A549 (cell line): ENCODE measurements at regions not wholly inside any gene's neighbourhood (a gene's known extent, or its start where the extent isn't known, plus 50 kb on each side); places are given as distances from the start of the nearest gene placed in this dataset.

Experiments
- BHLHE40 ChIP-seq: IDR thresholded peaks from 2 replicates; pipeline ENCODE4 v1.6.1; 2012; ENCODE audit warnings: low read depth, low read length, inconsistent platforms
- CEBPB ChIP-seq, 2 experiments: fragments of >200 bp in 1 of 2; sonication (Bioruptor Twin) in 1 of 2; formaldehyde crosslinking in 1 of 2; IDR thresholded peaks; 2 replicates each; pipeline ENCODE4 v1.6.1; 2012 to 2016
- CHD4 ChIP-seq: fragments of 200-600 bp; sonication (generic); IDR thresholded peaks from 2 replicates; pipeline ENCODE4 v1.6.1; 2016; ENCODE audit warnings: antibody characterized with exemption, mild to moderate bottlenecking, borderline replicate concordance
- CTCF ChIP-seq: fragments of >200 bp; sonication (Bioruptor Twin); formaldehyde crosslinking; IDR thresholded peaks from 3 replicates; pipeline ENCODE4 v1.5.1; 2016
- EHF ChIP-seq: fragments of 250-450 bp; sonication (Bioruptor Pico); IDR thresholded peaks from 2 replicates; pipeline ENCODE4 v1.5.0; 2020; ENCODE audit warnings: mild to moderate bottlenecking
- EHMT2 ChIP-seq: fragments of 200-600 bp; sonication (generic); IDR thresholded peaks from 2 replicates; pipeline ENCODE4 v1.6.1; 2016; ENCODE audit warnings: antibody characterized with exemption, low read depth, mild to moderate bottlenecking, moderate library complexity
- ELK1 ChIP-seq: fragments of 150-350 bp; IDR thresholded peaks from 2 replicates; pipeline ENCODE4 v1.6.1; 2014; ENCODE audit warnings: low read depth, mild to moderate bottlenecking, low read length
- EP300 ChIP-seq, 2 experiments: fragments of >200 bp; sonication (Bioruptor Twin); formaldehyde crosslinking; IDR thresholded peaks; 2 replicates in 1 of 2; 3 replicates in 1 of 2; pipeline ENCODE4 v1.6.1; 2016 to 2017
- FOSB ChIP-seq: fragments of 250-450 bp; sonication (Bioruptor Pico); IDR thresholded peaks from 2 replicates; pipeline ENCODE4 v1.5.0; 2020; ENCODE audit warnings: mild to moderate bottlenecking, moderate library complexity
- FOSL2 ChIP-seq, 2 experiments: fragments of 450-650 bp in 1 of 2; fragments of >200 bp in 1 of 2; sonication (Bioruptor Twin) in 1 of 2; formaldehyde crosslinking; IDR thresholded peaks; 2 replicates each; pipeline versions ENCODE4 v1.5.0 to v1.6.1; 2016 to 2020; ENCODE audit warnings: mild to moderate bottlenecking in 1 of 2, moderate library complexity in 1 of 2
- FOXS1 ChIP-seq: fragments of 250-450 bp; sonication (Bioruptor Pico); IDR thresholded peaks from 2 replicates; pipeline ENCODE4 v1.5.0; 2020; ENCODE audit warnings: mild to moderate bottlenecking, moderate library complexity
- HDAC2 ChIP-seq: fragments of 200-600 bp; sonication (generic); IDR thresholded peaks from 2 replicates; pipeline ENCODE4 v1.6.1; 2016
- HEYL ChIP-seq: fragments of 250-450 bp; sonication (Bioruptor Pico); IDR thresholded peaks from 2 replicates; pipeline ENCODE4 v1.8.0; 2021; ENCODE audit warnings: mild to moderate bottlenecking, moderate library complexity
- HMGXB4 ChIP-seq: fragments of 250-450 bp; sonication (Bioruptor Pico); IDR thresholded peaks from 2 replicates; pipeline ENCODE4 v1.5.0; 2021; ENCODE audit warnings: mild to moderate bottlenecking, moderate library complexity, borderline replicate concordance
- HOXA7 ChIP-seq: fragments of 250-450 bp; sonication (Bioruptor Pico); IDR thresholded peaks from 2 replicates; pipeline ENCODE4 v1.5.0; 2020; ENCODE audit warnings: mild to moderate bottlenecking, moderate library complexity
- HOXB13 ChIP-seq: fragments of 250-450 bp; sonication (Bioruptor Pico); IDR thresholded peaks from 2 replicates; pipeline ENCODE4 v1.5.0; 2020; ENCODE audit warnings: low read depth, mild to moderate bottlenecking, moderate library complexity
- JUN ChIP-seq, 2 experiments: fragments of >200 bp; sonication (Bioruptor Twin); formaldehyde crosslinking; IDR thresholded peaks; 2 replicates in 1 of 2; 3 replicates in 1 of 2; pipeline ENCODE4 v1.6.1; 2016 to 2017
- MAFK ChIP-seq: fragments of 450-650 bp; IDR thresholded peaks from 2 replicates; pipeline ENCODE4 v1.6.1; 2014; ENCODE audit not compliant: partially characterized antibody
- MAZ ChIP-seq: fragments of 150-350 bp; IDR thresholded peaks from 2 replicates; pipeline ENCODE4 v1.6.1; 2014; ENCODE audit warnings: antibody characterized with exemption, low read depth, low read length, borderline replicate concordance
- MYC ChIP-seq: IDR thresholded peaks from 2 replicates; pipeline ENCODE4 v1.6.1; 2012; ENCODE audit warnings: mild to moderate bottlenecking, inconsistent platforms, low read length, improper control_type of control experiment, borderline replicate concordance
- NFE2L2 ChIP-seq: fragments of 150-350 bp; conservative IDR thresholded peaks from 2 replicates; pipeline ENCODE4 v1.6.1; 2014; ENCODE audit warnings: low read length
- POLR2A ChIP-seq: IDR thresholded peaks from 2 replicates; pipeline ENCODE4 v1.6.1; 2012; ENCODE audit warnings: mild to moderate bottlenecking, low read length
- RAD21 ChIP-seq, 2 experiments: fragments of >200 bp in 1 of 2; sonication (Bioruptor Twin) in 1 of 2; formaldehyde crosslinking in 1 of 2; IDR thresholded peaks in 1 of 2; conservative IDR thresholded peaks in 1 of 2; 2 replicates in 1 of 2; 3 replicates in 1 of 2; pipeline ENCODE4 v1.6.1; 2012 to 2018; ENCODE audit warnings: inconsistent platforms in 1 of 2
- RFX5 ChIP-seq: fragments of 450-650 bp; IDR thresholded peaks from 2 replicates; pipeline ENCODE4 v1.7.1; 2014; ENCODE audit warnings: antibody characterized with exemption, mild to moderate bottlenecking, moderate library complexity
- RNF2 ChIP-seq: fragments of 200-600 bp; sonication (generic); IDR thresholded peaks from 2 replicates; pipeline ENCODE4 v1.6.1; 2016; ENCODE audit warnings: low read depth, mild to moderate bottlenecking, antibody characterized with exemption, moderate library complexity, borderline replicate concordance
- SMC3 ChIP-seq: fragments of >200 bp; sonication (Bioruptor Twin); formaldehyde crosslinking; IDR thresholded peaks from 3 replicates; pipeline ENCODE4 v1.6.1; 2018; ENCODE audit warnings: inconsistent platforms
- ZC3H11A ChIP-seq: fragments of 450-650 bp; IDR thresholded peaks from 2 replicates; pipeline ENCODE4 v1.6.1; 2014; ENCODE audit warnings: antibody characterized with exemption, mild to moderate bottlenecking
- ZNF302 ChIP-seq: fragments of 250-450 bp; sonication (Bioruptor Pico); IDR thresholded peaks from 2 replicates; pipeline ENCODE4 v1.9.0; 2021; ENCODE audit warnings: inconsistent platforms, mild to moderate bottlenecking, moderate library complexity
- TF ChIP-seq, protein P1 (sequence below): fragments of 250-450 bp; sonication (Bioruptor Pico); IDR thresholded peaks from 2 replicates; pipeline ENCODE4 v1.5.0; 2020; ENCODE audit warnings: low read depth, mild to moderate bottlenecking, moderate library complexity
- TF ChIP-seq, protein P2 (sequence below): fragments of >200 bp; sonication (Bioruptor Twin); formaldehyde crosslinking; IDR thresholded peaks from 2 replicates; pipeline ENCODE4 v1.6.1; 2016

- TF ChIP-seq, protein P1, sequence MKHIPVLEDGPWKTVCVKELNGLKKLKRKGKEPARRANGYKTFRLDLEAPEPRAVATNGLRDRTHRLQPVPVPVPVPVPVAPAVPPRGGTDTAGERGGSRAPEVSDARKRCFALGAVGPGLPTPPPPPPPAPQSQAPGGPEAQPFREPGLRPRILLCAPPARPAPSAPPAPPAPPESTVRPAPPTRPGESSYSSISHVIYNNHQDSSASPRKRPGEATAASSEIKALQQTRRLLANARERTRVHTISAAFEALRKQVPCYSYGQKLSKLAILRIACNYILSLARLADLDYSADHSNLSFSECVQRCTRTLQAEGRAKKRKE (CRISPR knock-in tag): no peak
- TF ChIP-seq CHD4: no peak
- TF ChIP-seq HOXA7 (CRISPR knock-in tag): no peak
- peak; percentile 54; the same call in 1 of the 2 replicates for TF ChIP-seq FOSL2 (IDR thresholded peaks at IDR 0.05)
- TF ChIP-seq FOSL2 (CRISPR knock-in tag; IDR thresholded peaks at IDR 0.05): peak; percentile 93
- TF ChIP-seq MAFK: no peak
- no peak for TF ChIP-seq MAZ
- no peak for TF ChIP-seq FOXS1 (CRISPR knock-in tag)
- TF ChIP-seq HOXB13 (CRISPR knock-in tag): no peak
- no peak for TF ChIP-seq MYC
- TF ChIP-seq ELK1: no peak
- no peak for TF ChIP-seq POLR2A
- no peak for TF ChIP-seq EHMT2
- no peak for TF ChIP-seq HDAC2
- no peak for TF ChIP-seq ZNF302 (CRISPR knock-in tag)
- TF ChIP-seq, protein P2, sequence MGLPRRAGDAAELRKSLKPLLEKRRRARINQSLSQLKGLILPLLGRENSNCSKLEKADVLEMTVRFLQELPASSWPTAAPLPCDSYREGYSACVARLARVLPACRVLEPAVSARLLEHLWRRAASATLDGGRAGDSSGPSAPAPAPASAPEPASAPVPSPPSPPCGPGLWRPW: no peak
- no peak for TF ChIP-seq RNF2
- TF ChIP-seq NFE2L2: no peak
- peak; percentile 65 to 74; a peak in 2 of 5 replicates for TF ChIP-seq JUN (IDR thresholded peaks at IDR 0.05)
- no peak for TF ChIP-seq FOSB (CRISPR knock-in tag)
- TF ChIP-seq CTCF: no peak
- TF ChIP-seq BHLHE40: no peak
- no peak for TF ChIP-seq HEYL (CRISPR knock-in tag)
- no peak for TF ChIP-seq RFX5
- TF ChIP-seq EHF: no peak
- no peak for TF ChIP-seq HMGXB4 (CRISPR knock-in tag)
- TF ChIP-seq ZC3H11A: no peak
- TF ChIP-seq EP300 (IDR thresholded peaks at IDR 0.05): peak in 1 of 2 experiments; percentile 44; a peak in 1 of 5 replicates
- peak; percentile 23 to 64; a peak in 2 of 4 replicates for TF ChIP-seq CEBPB (IDR thresholded peaks at IDR 0.05)
- TF ChIP-seq SMC3: peak; percentile 22; the same call in 2 of the 3 replicates
- peak in 1 of 2 experiments; percentile 3; a peak in 1 of 5 replicates for TF ChIP-seq RAD21 (conservative IDR thresholded peaks at IDR 0.05 in 1 of 2, IDR thresholded peaks at IDR 0.05 in 1 of 2)
Observed at GRCh38 chr14:55832122-55832911, 252.3 kb downstream of the KTN1 start (continued).
